Ishikawa (cell line): ENCODE measurements at regions not wholly inside any gene's neighbourhood (a gene's known extent, or its start where the extent isn't known, plus 50 kb on each side); places are given as distances from the start of the nearest gene placed in this dataset.

Experiments
- CEBPB ChIP-seq: IDR thresholded peaks from 2 replicates; pipeline ENCODE4 v1.6.1; 2012
- CREB1 ChIP-seq: IDR thresholded peaks from 2 replicates; pipeline ENCODE4 v1.6.1; 2012; ENCODE audit warnings: low read depth
- EGR1 ChIP-seq: IDR thresholded peaks from 2 replicates; pipeline ENCODE4 v1.6.1; 2012
- EP300 ChIP-seq: IDR thresholded peaks from 2 replicates; pipeline ENCODE4 v1.6.1; 2012; ENCODE audit warnings: borderline replicate concordance
- FOXM1 ChIP-seq: IDR thresholded peaks from 2 replicates; pipeline ENCODE4 v1.6.1; 2012; ENCODE audit warnings: low read depth, borderline replicate concordance
- NFIC ChIP-seq: IDR thresholded peaks from 2 replicates; pipeline ENCODE4 v1.6.1; 2012
- RAD21 ChIP-seq: IDR thresholded peaks from 2 replicates; pipeline ENCODE4 v1.6.1; 2012; ENCODE audit warnings: low read depth
- TAF1 ChIP-seq: IDR thresholded peaks from 2 replicates; pipeline ENCODE4 v1.6.1; 2012; ENCODE audit warnings: low read depth, mild to moderate bottlenecking
- TCF12 ChIP-seq: IDR thresholded peaks from 2 replicates; pipeline ENCODE4 v1.6.1; 2012; ENCODE audit warnings: low read depth
- TEAD4 ChIP-seq: IDR thresholded peaks from 2 replicates; pipeline ENCODE4 v1.6.1; 2012
- YY1 ChIP-seq: IDR thresholded peaks from 2 replicates; pipeline ENCODE4 v1.6.1; 2012; ENCODE audit warnings: low read depth
- ZBTB7A ChIP-seq: IDR thresholded peaks from 2 replicates; pipeline ENCODE4 v1.6.1; 2012; ENCODE audit warnings: low read depth
- TF ChIP-seq, protein P1 (sequence below): IDR thresholded peaks from 2 replicates; pipeline ENCODE4 v1.6.1; 2012; ENCODE audit warnings: low read depth, mild to moderate bottlenecking
- TF ChIP-seq, protein P2 (sequence below): IDR thresholded peaks from 2 replicates; pipeline ENCODE4 v1.6.1; 2012
- TF ChIP-seq, protein P3 (sequence below): IDR thresholded peaks from 2 replicates; pipeline ENCODE4 v1.6.1; 2012

DNA sequence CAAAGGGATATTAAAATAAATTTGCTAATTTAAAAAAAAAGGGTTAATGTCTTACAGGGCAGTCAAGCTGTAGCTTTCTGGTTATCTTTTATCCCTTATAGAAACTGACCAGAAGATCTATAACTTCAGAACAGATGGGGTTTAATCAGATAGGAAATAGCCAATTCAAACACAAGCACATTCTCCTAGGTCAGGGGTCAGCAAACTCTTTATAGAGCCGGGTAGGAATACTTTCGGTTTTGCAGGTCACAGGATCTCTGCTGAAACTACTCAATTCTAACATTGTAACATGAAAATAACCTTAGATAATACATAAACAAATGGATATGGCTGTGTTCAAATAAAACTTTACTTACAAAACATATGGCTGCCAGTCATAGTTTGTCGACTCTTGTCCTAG is 479.8 kb downstream of the ADRA2A start:
- no peak for TF ChIP-seq YY1
- TF ChIP-seq, protein P1, sequence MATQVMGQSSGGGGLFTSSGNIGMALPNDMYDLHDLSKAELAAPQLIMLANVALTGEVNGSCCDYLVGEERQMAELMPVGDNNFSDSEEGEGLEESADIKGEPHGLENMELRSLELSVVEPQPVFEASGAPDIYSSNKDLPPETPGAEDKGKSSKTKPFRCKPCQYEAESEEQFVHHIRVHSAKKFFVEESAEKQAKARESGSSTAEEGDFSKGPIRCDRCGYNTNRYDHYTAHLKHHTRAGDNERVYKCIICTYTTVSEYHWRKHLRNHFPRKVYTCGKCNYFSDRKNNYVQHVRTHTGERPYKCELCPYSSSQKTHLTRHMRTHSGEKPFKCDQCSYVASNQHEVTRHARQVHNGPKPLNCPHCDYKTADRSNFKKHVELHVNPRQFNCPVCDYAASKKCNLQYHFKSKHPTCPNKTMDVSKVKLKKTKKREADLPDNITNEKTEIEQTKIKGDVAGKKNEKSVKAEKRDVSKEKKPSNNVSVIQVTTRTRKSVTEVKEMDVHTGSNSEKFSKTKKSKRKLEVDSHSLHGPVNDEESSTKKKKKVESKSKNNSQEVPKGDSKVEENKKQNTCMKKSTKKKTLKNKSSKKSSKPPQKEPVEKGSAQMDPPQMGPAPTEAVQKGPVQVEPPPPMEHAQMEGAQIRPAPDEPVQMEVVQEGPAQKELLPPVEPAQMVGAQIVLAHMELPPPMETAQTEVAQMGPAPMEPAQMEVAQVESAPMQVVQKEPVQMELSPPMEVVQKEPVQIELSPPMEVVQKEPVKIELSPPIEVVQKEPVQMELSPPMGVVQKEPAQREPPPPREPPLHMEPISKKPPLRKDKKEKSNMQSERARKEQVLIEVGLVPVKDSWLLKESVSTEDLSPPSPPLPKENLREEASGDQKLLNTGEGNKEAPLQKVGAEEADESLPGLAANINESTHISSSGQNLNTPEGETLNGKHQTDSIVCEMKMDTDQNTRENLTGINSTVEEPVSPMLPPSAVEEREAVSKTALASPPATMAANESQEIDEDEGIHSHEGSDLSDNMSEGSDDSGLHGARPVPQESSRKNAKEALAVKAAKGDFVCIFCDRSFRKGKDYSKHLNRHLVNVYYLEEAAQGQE: no peak
- TF ChIP-seq, protein P2, sequence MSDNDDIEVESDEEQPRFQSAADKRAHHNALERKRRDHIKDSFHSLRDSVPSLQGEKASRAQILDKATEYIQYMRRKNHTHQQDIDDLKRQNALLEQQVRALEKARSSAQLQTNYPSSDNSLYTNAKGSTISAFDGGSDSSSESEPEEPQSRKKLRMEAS: no peak
- TF ChIP-seq TAF1: no peak
- TF ChIP-seq ZBTB7A: no peak
- no peak for TF ChIP-seq CREB1
- TF ChIP-seq, protein P3, sequence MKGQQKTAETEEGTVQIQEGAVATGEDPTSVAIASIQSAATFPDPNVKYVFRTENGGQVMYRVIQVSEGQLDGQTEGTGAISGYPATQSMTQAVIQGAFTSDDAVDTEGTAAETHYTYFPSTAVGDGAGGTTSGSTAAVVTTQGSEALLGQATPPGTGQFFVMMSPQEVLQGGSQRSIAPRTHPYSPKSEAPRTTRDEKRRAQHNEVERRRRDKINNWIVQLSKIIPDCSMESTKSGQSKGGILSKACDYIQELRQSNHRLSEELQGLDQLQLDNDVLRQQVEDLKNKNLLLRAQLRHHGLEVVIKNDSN: no peak
- no peak for TF ChIP-seq TEAD4
- TF ChIP-seq EGR1: no peak
- TF ChIP-seq TCF12: no peak
- TF ChIP-seq EP300: no peak
- no peak for TF ChIP-seq CEBPB
- no peak for TF ChIP-seq RAD21
- TF ChIP-seq NFIC: no peak
- no peak for TF ChIP-seq FOXM1

DNA sequence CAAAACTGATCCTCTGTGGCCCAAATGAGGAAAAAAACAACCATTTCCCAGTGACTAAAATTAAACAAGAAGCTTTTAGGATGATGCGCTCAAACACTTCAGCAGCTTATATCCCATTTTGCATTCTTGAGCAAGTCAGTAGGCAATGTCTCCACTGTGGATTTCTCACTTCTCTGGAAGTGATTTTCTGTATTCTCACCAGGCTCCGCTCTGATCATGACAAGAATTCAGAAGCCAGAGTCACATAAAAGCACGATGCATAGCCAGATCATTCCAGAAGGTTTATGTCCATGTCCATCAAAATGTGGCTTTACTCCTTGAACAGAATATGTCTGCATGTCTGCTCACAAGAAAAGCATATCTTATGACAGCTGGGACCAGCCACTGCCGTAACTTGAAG is 481.4 kb downstream of the ADRA2A start:
- TF ChIP-seq TEAD4 (no peak), EP300 (no peak), NFIC (no peak), CREB1 (no peak), TCF12 (no peak), TAF1 (no peak), EGR1 (no peak), YY1 (no peak), RAD21 (no peak), ZBTB7A (no peak), CEBPB (no peak), FOXM1 (no peak)
- TF ChIP-seq, protein P3: no peak
- TF ChIP-seq, protein P1: no peak
- TF ChIP-seq, protein P2: no peak

DNA sequence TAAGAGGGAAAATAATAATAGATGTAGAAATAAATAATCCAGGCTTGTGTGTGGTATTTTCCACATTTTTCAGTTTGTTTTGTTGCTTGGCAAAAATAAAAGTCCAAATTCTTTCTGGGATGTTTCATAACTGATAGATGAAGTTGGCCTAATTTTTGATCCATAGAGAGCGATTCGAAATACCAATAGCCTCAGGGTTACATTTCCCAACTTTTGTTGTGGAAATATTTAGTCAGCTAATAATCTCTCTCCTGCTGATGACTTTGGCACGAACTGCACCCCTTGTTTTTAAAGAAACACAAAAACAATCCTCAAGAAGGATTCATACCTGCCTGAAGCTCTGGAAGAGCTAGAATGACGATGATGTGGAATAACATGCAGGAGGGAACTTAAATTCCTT is 483.2 kb downstream of the ADRA2A start:
- no peak for TF ChIP-seq EP300
- TF ChIP-seq RAD21: no peak
- TF ChIP-seq TAF1: no peak

DNA sequence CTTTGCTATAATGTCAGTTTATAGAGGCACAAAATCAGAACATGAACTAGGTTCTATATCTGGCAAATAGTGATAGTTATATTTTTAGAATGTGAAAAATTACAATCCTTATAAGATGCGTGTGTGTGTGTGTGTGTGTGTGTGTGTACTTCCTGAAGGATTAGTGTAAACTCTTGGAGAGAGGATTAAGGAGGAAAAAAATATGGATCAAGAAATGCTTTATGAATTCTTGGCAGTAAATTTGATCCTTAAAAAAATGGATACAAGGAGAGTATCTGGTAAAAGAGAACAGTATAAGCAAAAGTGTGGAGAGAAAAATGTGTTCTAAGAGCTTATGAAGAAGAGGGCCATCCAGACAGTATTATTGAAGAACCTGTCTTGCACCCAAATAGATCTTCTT is 484.3 kb downstream of the ADRA2A start:
- no peak for TF ChIP-seq EP300
- TF ChIP-seq FOXM1: no peak
- no peak for TF ChIP-seq CEBPB
- TF ChIP-seq ZBTB7A: no peak
- TF ChIP-seq TEAD4: no peak
- no peak for TF ChIP-seq YY1
- TF ChIP-seq TCF12: no peak
- TF ChIP-seq, protein P3: no peak
- TF ChIP-seq, protein P1: no peak
- no peak for TF ChIP-seq EGR1
- no peak for TF ChIP-seq CREB1
- no peak for TF ChIP-seq NFIC
- no peak for TF ChIP-seq TAF1
- TF ChIP-seq, protein P2: no peak
